ENCODE measurements at regions not wholly inside any gene's neighbourhood (a gene's known extent, or its start where the extent isn't known, plus 50 kb on each side); places are given as distances from the start of the nearest gene placed in this dataset.

GRCh38 chr21:27820342-27820741 lies 853.5 kb upstream of the ADAMTS5 start:
- Histone ChIP-seq H3K4me1 (peaks cover 0 to 21% of the 10 kb centered on the region in 2 donors), H3K4me3 (no peak overlapping the region), H3K27me3 (no peaks in the 10 kb centered on the region), H3K36me3 (no peaks in the 10 kb centered on the region), H3K9me3 (no peaks in the 10 kb centered on the region), H3K27ac (no peak overlapping the region)
- no peak for TF ChIP-seq CTCF (IDR thresholded peaks at IDR 0.05)
- DNase-seq (ENCODE audit: low spot score) = no peak

- TF ChIP-seq CTCF (IDR thresholded peaks at IDR 0.05) = no peak
- Histone ChIP-seq H3K9me3 (no peaks in the 10 kb centered on the region), H3K27me3 (no peaks in the 10 kb centered on the region), H3K4me1 (peaks cover 0 to 21% of the 10 kb centered on the region in 2 donors), H3K27ac (no peak overlapping the region), H3K4me3 (no peak overlapping the region), H3K36me3 (no peaks in the 10 kb centered on the region)
- DNase-seq (ENCODE audit: low spot score) = no peak
Measured at GRCh38 chr21:27819299-27819698, 852.4 kb upstream of the ADAMTS5 start.

GRCh38 chr21:27818847-27819246 lies 852.0 kb upstream of the ADAMTS5 start:
- no peak for DNase-seq (ENCODE audit: low spot score)
- no peaks in the 10 kb centered on the region for H3K9me3 ChIP-seq
- H3K27me3 ChIP-seq = no peaks in the 10 kb centered on the region
- TF ChIP-seq CTCF (IDR thresholded peaks at IDR 0.05) = no peak
- no peak overlapping the region for H3K27ac ChIP-seq
- peaks cover 0 to 21% of the 10 kb centered on the region in 2 donors for H3K4me1 ChIP-seq
- no peaks in the 10 kb centered on the region for H3K36me3 ChIP-seq
- no peak overlapping the region for H3K4me3 ChIP-seq

GRCh38 chr21:27817902-27818623 lies 851.2 kb upstream of the ADAMTS5 start:
- no peak for TF ChIP-seq CTCF (IDR thresholded peaks at IDR 0.05)
- Histone ChIP-seq H3K36me3 (no peaks in the 10 kb centered on the region), H3K27ac (no peak overlapping the region), H3K4me1 (peaks cover 0 to 21% of the 10 kb centered on the region in 2 donors), H3K4me3 (no peak overlapping the region), H3K9me3 (no peaks in the 10 kb centered on the region), H3K27me3 (no peaks in the 10 kb centered on the region)
- no peak for DNase-seq (ENCODE audit: low spot score)

GRCh38 chr21:27817074-27817473 lies 850.2 kb upstream of the ADAMTS5 start:
- no peak for TF ChIP-seq CTCF (IDR thresholded peaks at IDR 0.05)
- Histone ChIP-seq H3K36me3 (no peaks in the 10 kb centered on the region), H3K4me1 (peaks cover 0 to 21% of the 10 kb centered on the region in 2 donors), H3K27me3 (no peaks in the 10 kb centered on the region), H3K9me3 (no peaks in the 10 kb centered on the region), H3K27ac (peak overlapping the region; percentile 1 to 16), H3K4me3 (no peak overlapping the region)
- no peak for DNase-seq (ENCODE audit: low spot score)

GRCh38 chr21:27816301-27816700 lies 849.4 kb upstream of the ADAMTS5 start:
- no peaks in the 10 kb centered on the region for H3K36me3 ChIP-seq
- no peaks in the 10 kb centered on the region for H3K27me3 ChIP-seq
- no peak for TF ChIP-seq CTCF (IDR thresholded peaks at IDR 0.05)
- H3K4me3 ChIP-seq = no peak overlapping the region
- H3K9me3 ChIP-seq = no peaks in the 10 kb centered on the region
- peak overlapping the region in 1 of 2 donors; percentile 16 for H3K27ac ChIP-seq
- peaks cover 0 to 21% of the 10 kb centered on the region in 2 donors for H3K4me1 ChIP-seq
- no peak for DNase-seq (ENCODE audit: low spot score)
